Keratinocyte (primary cell): ENCODE measurements at regions not wholly inside any gene's neighbourhood (a gene's known extent, or its start where the extent isn't known, plus 50 kb on each side); places are given as distances from the start of the nearest gene placed in this dataset.

Experiments
- DNase-seq: peaks from one replicate; pipeline ENCODE4 v3.0.0-alpha.2; 2011; ENCODE audit warnings: low read depth, missing footprints, low spot score
- FAIRE-seq: peaks from 2 replicates; lab custom pipeline; 2011; peaks lifted over from hg19 to GRCh38; lab: Jason Lieb, UNC
- H2AFZ ChIP-seq: 2 replicates; pipeline ENCODE4 v1.6.0; 2012; ENCODE audit warnings: low read length, control low read depth, inconsistent platforms; ENCODE audit not compliant: control insufficient read depth
- H3K27ac ChIP-seq: 2 replicates; pipeline ENCODE4 v1.5.1; 2011; ENCODE audit warnings: low read length; ENCODE audit not compliant: control insufficient read depth, insufficient read depth
- H3K27me3 ChIP-seq: 3 replicates; pipeline ENCODE4 v1.6.0; 2011; ENCODE audit warnings: low read length; ENCODE audit not compliant: control insufficient read depth, insufficient read depth; ENCODE audit errors: extremely low read depth
- H3K36me3 ChIP-seq, 2 experiments: 2 replicates in 1 of 2; 3 replicates in 1 of 2; pipeline ENCODE4 v1.5.1; 2011; ENCODE audit warnings: low read length in 2 of 2, mild to moderate bottlenecking in 1 of 2; ENCODE audit not compliant: control insufficient read depth in 2 of 2, insufficient read depth in 2 of 2; ENCODE audit errors: extremely low read depth in 1 of 2
- H3K4me1 ChIP-seq: 3 replicates; pipeline ENCODE4 v1.5.1; 2011; ENCODE audit warnings: low read length; ENCODE audit not compliant: control insufficient read depth, insufficient read depth; ENCODE audit errors: extremely low read depth
- H3K4me2 ChIP-seq: 3 replicates; pipeline ENCODE4 v1.6.0; 2011; ENCODE audit warnings: low read depth, low read length; ENCODE audit not compliant: control insufficient read depth, insufficient read depth; ENCODE audit errors: extremely low read depth
- H3K4me3 ChIP-seq, 3 experiments: fragments of 200-600 bp in 1 of 3; sonication (generic) in 1 of 3; 2 replicates in 2 of 3; 3 replicates in 1 of 3; pipeline ENCODE4 v1.5.1; 2011 to 2016; ENCODE audit warnings: low read length in 3 of 3, mild to moderate bottlenecking in 3 of 3, control low read depth in 2 of 3, inconsistent platforms in 1 of 3, low read depth in 1 of 3, mixed read lengths in 1 of 3, mixed run types in 1 of 3, moderate library complexity in 1 of 3; ENCODE audit not compliant: control insufficient read depth in 2 of 3, insufficient read depth in 2 of 3; ENCODE audit errors: extremely low read depth in 1 of 3
- H3K79me2 ChIP-seq: 2 replicates; pipeline ENCODE4 v1.6.0; 2012; ENCODE audit warnings: low read length; ENCODE audit not compliant: control insufficient read depth, insufficient read depth
- H3K9ac ChIP-seq: 3 replicates; pipeline ENCODE4 v1.6.0; 2011; ENCODE audit warnings: low read length; ENCODE audit not compliant: control insufficient read depth, insufficient read depth; ENCODE audit errors: extremely low read depth
- H3K9me1 ChIP-seq: 3 replicates; pipeline ENCODE4 v1.6.0; 2011; ENCODE audit warnings: low read length; ENCODE audit not compliant: control insufficient read depth, insufficient read depth; ENCODE audit errors: extremely low read depth
- H3K9me3 ChIP-seq: 2 replicates; pipeline ENCODE4 v1.5.1; 2012; ENCODE audit warnings: low read depth, low read length; ENCODE audit not compliant: control insufficient read depth
- H4K20me1 ChIP-seq: 3 replicates; pipeline ENCODE4 v1.6.0; 2011; ENCODE audit warnings: low read length; ENCODE audit not compliant: control insufficient read depth, insufficient read depth; ENCODE audit errors: extremely low read depth
- CTCF ChIP-seq, 3 experiments: IDR thresholded peaks in 1 of 3; conservative IDR thresholded peaks in 1 of 3; optimal IDR thresholded peaks in 1 of 3; 2 replicates in 2 of 3; 3 replicates in 1 of 3; pipeline versions ENCODE3 to v1.5.1; 2011; ENCODE audit warnings: low read length in 3 of 3, mild to moderate bottlenecking in 3 of 3, moderate library complexity in 2 of 3, control low read depth in 1 of 3, inconsistent platforms in 1 of 3; ENCODE audit not compliant: insufficient read depth in 2 of 3; ENCODE audit errors: extremely low read depth in 1 of 3
- EZH2 ChIP-seq: IDR thresholded peaks from one replicate; pipeline ENCODE4 v1.6.1; 2012; ENCODE audit warnings: inconsistent platforms, mild to moderate bottlenecking, low read length, moderate library complexity
- dilution Hi-C: fragments of 300-500 bp; cut with MboI; formaldehyde crosslinking; loops from one replicate; pipeline ENCODE4 v1.7.0; 2020; ENCODE audit warnings: low sequenced_read_pairs; ENCODE audit not compliant: extremely low pct_ligation_motif_present

DNA sequence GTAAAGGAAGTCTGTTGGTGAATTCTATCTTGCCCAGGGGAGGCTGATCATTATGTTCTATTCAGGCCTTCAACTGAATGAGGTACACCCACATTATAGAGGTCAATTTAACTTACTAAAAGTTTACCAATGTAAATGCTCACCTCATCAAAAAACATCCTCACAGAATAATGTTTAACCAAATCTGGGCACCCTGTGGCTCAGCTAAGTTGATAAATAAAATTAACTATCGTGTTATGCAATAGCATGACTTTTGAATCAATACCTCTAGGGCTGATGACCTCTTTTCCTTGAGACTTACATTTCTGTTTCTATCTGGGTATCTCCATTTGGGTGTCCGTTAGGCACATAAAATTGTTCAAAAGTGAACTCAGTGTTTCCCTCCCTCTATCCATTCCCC lies 203.1 kb downstream of the TEX13C start:
- Histone ChIP-seq H3K36me3 (no peaks in the 10 kb centered on the region), H3K9me3 (no peaks in the 10 kb centered on the region), H4K20me1 (no peaks in the 10 kb centered on the region), H3K9me1 (no peaks in the 10 kb centered on the region), H3K27me3 (no peaks in the 10 kb centered on the region), H2AFZ (no peak overlapping the region), H3K4me3 (no peak overlapping the region), H3K9ac (no peak overlapping the region), H3K4me2 (no peak overlapping the region), H3K79me2 (no peaks in the 10 kb centered on the region), H3K4me1 (no peaks in the 10 kb centered on the region), H3K27ac (no peak overlapping the region)
- DNase-seq (no peak), FAIRE-seq (no peak)
- TF ChIP-seq EZH2 (no peak), CTCF (optimal IDR thresholded peaks at IDR 0.05 in 1 of 3, IDR thresholded peaks at IDR 0.05 in 1 of 3, conservative IDR thresholded peaks at IDR 0.05 in 1 of 3; ENCODE audit: extremely low read depth in 1 of 3, insufficient read depth in 2 of 3, low read length in 3 of 3) (no peak)
- dilution Hi-C loops: no loop called here

DNA sequence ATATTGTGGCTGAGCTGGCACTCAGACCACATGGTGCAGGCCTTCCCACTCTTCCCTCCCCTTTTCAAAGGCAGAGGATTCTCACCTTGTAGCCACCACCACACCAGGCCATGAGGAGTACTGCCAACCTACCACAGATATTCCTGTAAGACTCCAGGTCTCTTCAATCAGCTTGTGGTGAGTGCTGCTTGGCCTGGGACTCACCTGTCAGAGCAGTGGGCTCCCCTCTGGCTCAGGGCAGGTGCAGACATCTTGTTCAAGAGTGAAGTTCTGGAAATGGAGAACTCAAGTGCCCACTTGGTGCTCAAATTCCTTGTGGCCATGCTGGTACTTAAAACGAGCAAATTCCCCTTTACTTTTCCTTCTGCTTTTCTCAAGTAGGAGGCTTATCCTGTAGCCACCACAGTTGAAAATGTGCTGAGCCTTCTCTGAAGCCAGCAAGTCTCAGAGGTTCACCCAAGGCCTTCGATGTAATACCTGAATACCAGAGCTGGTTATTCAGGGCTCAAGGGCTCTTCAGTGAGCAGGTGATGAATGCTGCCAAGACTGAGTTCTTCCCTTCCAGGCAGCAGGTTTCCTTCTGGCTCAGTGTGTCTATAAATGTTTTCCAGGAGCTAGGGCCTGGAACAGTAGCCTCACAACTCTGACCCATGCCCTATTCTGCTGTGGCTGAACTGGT lies 212.9 kb downstream of the TEX13C start:
- DNase-seq: no peak
- no peak overlapping the region for H3K4me2 ChIP-seq
- H3K9ac ChIP-seq: no peak overlapping the region
- no peaks in the 10 kb centered on the region for H3K4me1 ChIP-seq
- H3K9me3 ChIP-seq: no peaks in the 10 kb centered on the region
- H3K36me3 ChIP-seq: no peaks in the 10 kb centered on the region
- no peak for FAIRE-seq
- no peak overlapping the region for H2AFZ ChIP-seq
- no peaks in the 10 kb centered on the region for H3K27me3 ChIP-seq
- no peaks in the 10 kb centered on the region for H4K20me1 ChIP-seq
- TF ChIP-seq EZH2 (no peak), CTCF (optimal IDR thresholded peaks at IDR 0.05 in 1 of 3, IDR thresholded peaks at IDR 0.05 in 1 of 3, conservative IDR thresholded peaks at IDR 0.05 in 1 of 3; ENCODE audit: extremely low read depth in 1 of 3, insufficient read depth in 2 of 3, low read length in 3 of 3) (no peak)
- H3K27ac ChIP-seq: no peak overlapping the region
- H3K9me1 ChIP-seq: no peaks in the 10 kb centered on the region
- no peaks in the 10 kb centered on the region for H3K79me2 ChIP-seq
- H3K4me3 ChIP-seq: no peak overlapping the region
- dilution Hi-C loops: no loop called here
